Activated CD8-positive, alpha-beta memory T cell treated with anti-CD3 and anti-CD28 coated beads for 36 hours (primary cell): ENCODE measurements at regions not wholly inside any gene's neighbourhood (a gene's known extent, or its start where the extent isn't known, plus 50 kb on each side); places are given as distances from the start of the nearest gene placed in this dataset.
"Not testable (repeated sequence)": the region's sequence is repeated elsewhere in the genome, so short reads cannot be mapped to it uniquely, and the experiment has no call there.

Source experiments
- CTCF ChIA-PET: fragments of 350-600 bp; sonication (Branson Sonifier 250); formaldehyde crosslinking; loops from one replicate; lab custom pipeline; 2021; ENCODE audit warnings: antibody characterized with exemption; lab: Charles Lee
- POLR2A ChIA-PET: fragments of 350-600 bp; sonication (Branson Sonifier 250); formaldehyde crosslinking; loops from one replicate; lab custom pipeline; 2021; ENCODE audit warnings: antibody characterized with exemption; lab: Charles Lee

DNA sequence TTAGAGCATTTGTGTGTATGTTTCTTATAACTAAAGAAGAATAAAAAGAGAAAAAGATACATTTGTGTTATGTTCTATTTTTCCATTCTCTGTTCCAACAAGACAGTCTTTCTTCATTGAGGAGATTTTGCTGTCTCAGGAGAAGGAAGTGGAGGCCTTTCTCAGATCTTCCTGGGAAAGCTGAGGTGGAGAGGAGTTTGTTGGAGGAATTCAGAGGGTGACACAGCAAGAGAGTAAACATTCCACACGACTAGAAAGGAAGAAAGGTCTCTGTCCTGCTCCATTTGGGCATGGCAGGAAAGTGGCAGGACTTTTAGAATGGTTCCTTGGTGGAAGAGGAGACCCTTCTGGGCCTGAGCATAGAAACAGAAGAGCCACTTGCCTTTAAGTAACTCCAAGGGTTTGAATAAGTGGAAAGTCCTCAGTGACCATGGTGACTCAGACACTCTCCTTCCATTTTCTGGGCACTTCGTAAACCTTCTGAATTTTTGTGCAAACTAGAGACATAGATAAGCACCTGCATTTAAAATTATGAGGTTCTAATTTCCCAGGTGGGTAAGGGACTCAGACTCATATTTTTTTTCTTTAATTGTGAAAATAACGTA is 52.3 kb upstream of the COL5A2 start:
- POLR2A ChIA-PET = no interaction called here
- CTCF ChIA-PET = no interaction called here

DNA sequence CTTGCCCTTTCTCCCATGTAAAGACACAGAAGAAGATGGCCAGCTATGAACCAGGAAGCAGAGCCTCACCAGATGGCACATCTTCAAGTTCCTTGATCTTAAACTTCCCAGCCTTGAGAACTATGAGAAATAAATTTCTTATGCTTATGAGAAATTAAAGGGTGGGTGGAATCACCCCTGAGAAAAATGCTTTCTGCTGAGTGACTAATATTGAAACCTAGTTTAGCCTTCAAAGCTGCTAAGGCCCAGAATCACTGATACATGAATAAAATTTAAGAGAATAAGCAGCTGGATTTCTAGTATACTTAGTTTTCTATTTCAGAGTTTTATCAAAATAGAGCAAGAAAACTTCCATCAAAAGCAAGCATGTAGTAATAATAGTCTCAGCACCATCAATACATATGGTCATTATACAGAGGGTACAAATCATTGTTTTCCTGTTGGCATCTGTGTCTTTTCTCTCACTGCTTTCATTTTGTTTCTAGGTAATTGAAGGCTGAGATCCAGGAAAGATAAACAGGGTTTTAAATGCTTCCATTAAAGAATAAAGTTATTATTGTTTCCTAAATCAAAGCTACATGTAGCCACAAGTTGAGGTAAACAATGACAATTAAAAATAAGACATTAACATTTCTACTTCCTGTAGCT is 53.3 kb upstream of the COL5A2 start:
- POLR2A ChIA-PET = no interaction called here

DNA sequence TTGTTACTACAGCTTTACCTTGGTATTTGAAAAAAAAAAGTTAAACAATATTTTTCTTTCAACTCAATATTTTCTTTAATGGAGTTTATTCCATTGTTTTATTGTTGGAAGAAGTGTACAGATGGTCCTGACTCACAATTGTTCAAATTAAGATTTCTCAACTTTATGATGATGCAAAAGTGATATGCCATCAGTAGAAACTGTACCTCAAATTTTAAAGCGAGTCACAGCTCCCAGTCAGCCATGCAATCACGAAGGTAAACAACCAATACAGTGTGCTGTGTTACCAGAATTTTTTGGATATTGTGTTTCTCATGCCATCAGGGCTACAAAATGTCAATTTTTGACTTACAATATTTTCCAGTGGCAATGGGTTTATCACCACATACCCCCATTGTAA is 54.0 kb upstream of the COL5A2 start:
- ChIA-PET CTCF (no interaction called here), POLR2A (no interaction called here)

More for the DNA sequence above, 53.3 kb upstream of the COL5A2 start:
- CTCF ChIA-PET = no interaction called here

DNA sequence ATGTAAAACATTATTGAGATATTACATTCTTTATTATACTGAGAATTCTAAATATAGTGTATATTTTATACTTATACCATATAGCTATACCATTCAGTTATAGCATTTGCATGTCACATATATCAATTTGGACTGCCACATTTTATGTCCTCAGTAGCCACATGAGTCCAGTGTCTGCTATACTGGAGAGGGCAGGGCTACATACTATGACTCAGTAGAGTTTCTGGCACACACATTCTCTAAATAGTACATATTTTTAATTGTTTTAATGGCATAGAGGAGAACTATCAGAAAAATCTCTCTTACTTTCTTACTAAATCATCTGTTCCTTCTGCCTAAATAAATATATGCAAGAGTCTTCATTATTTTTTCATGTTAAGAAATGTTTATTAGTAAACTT is 55.4 kb upstream of the COL5A2 start:
- POLR2A ChIA-PET = no interaction called here
- CTCF ChIA-PET = no interaction called here

DNA sequence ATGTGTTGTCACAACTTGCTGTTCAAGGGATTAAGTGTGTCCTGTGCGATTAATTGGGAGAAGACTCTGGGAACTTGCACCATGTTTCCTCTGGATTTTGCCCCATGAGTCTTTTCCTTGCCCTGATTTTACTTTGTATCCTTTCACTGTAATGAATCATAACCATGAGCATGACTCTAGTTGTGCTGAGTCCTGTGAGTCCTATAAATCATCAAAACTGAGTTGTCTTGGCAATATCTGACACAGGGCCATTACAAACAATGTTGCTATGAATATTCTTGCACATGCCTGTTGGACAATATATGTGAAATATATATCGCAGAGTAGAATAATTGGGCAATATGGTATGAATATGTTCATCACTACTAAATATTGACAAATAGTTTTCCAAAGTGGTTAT is 56.5 kb upstream of the COL5A2 start:
- ChIA-PET POLR2A (no interaction called here), CTCF (no interaction called here)

DNA sequence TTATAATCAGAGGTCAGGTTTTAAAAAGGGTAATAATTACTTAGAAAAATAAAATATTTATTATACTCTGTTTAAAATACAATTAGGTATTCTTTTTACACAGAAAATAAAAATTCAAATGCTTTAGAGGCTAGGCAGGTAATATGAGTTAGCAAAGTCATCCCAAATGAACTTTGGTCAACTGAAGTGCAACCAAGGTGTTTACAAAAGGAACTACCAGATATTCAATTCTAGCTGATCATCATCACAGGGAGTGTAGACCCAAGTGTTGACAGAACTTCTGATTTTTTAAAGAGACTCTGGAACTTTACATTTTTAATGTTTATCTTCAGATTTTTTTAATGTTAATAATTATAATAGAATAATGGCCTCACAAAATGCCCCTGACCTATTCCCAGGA is 59.3 kb upstream of the COL5A2 start:
- ChIA-PET CTCF (no interaction called here), POLR2A (no interaction called here)

DNA sequence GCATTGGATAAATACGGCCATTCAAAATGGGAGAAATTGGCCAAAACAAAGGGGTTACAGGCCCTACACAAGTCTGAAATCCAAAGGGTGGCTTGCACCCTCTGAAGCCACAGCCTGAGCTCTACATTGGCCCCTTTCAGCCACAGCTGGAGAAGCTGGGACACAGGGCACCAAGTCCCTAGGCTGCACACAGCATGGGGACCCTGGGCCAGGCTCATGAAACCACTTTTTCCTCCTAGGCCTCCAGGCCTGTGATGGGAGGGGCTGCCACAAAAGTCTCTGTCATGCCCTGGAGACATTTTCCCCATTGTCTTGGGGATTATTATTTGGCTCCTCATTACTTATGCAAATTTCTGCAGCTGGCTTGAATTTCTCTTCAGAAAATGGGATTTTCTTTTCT is 64.3 kb upstream of the COL5A2 start:
- CTCF ChIA-PET, POLR2A ChIA-PET: not testable (repeated sequence)

DNA sequence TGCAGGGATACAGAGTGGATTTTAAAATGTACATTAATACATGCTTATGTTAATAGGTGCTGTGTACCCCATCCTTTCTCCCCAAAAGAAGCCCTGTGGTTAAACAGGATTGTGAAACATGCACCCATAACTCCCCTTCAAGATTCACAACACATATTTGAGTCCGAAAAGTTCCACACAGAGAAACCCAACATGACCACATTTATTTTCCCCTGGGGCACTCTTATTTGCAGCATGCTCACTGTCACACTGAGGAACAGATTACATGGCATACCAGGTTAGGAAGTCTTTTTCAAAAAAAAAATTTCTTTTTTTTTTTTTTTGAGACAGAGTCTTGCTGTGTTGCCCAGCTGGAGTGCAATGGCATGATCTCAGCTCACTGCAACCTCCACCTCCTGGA is 67.7 kb upstream of the COL5A2 start:
- ChIA-PET CTCF (interaction anchor here (0.7 kb wide), 1 partner anchor 202 kb away, joined by 3 read pairs; no protein-coding TSS in a partner anchor), POLR2A (no interaction called here)

DNA sequence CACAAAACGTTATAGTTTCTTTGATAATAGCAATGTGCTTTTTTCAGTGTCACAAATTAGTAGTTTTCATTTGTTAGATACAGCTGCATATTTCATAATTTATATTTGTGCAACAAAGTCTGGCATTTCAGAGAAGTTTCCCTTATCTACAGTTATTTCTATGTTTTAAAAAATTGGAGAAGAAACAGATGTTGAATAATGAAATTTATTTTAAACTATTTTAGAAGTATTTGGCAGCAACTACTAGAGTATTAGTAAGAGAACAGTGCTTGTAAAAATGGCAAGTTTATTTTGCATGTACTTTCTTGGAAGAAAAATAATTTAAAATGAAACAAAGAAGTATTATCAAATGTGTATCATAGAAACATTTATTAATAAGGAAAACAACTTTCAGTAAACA is 68.6 kb upstream of the COL5A2 start:
- POLR2A ChIA-PET = no interaction called here
- CTCF ChIA-PET = interaction anchor here (0.7 kb wide), 1 partner anchor 202 kb away, joined by 3 read pairs; no protein-coding TSS in a partner anchor

DNA sequence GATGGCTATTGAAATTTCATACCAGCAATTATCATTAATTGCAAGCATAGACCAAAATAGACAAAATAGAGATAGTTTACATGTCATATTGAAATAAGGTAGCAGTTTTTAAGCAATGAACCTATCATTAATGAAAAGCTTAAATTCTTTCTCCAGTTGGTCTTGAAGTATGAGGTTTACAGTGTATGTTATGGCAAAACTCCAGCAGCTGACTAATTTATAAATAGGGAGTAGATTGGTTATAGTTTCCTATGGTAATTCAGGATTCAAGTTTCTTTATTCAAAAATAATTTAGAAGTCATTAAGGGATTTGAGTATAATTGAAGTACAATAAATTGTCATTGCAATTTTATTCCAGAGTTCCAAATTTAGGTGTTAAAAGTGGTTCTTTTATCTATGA is 69.6 kb upstream of the COL5A2 start:
- ChIA-PET POLR2A (no interaction called here), CTCF (no interaction called here)

DNA sequence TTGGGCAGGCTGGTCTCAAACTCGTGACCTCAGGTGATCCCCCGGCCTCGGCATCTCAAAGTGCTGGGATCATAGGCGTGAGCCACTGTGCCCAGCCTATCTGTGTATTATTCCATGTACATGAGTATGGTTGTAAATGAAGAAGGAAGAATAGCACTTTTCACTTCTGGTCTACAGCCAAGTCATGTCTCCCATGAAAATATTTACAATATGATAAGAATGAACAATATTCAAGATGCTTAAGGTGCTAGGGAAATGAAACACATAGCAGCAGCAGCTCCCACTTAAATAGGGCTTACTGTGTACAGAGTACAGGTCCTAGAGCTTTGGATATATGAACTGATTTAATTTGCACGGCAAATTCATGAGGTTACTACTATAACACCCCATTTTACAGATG is 70.3 kb upstream of the COL5A2 start:
- ChIA-PET POLR2A (no interaction called here), CTCF (interaction anchor here (0.6 kb wide), 1 partner anchor 156 kb away, joined by 4 read pairs; no protein-coding TSS in a partner anchor)

DNA sequence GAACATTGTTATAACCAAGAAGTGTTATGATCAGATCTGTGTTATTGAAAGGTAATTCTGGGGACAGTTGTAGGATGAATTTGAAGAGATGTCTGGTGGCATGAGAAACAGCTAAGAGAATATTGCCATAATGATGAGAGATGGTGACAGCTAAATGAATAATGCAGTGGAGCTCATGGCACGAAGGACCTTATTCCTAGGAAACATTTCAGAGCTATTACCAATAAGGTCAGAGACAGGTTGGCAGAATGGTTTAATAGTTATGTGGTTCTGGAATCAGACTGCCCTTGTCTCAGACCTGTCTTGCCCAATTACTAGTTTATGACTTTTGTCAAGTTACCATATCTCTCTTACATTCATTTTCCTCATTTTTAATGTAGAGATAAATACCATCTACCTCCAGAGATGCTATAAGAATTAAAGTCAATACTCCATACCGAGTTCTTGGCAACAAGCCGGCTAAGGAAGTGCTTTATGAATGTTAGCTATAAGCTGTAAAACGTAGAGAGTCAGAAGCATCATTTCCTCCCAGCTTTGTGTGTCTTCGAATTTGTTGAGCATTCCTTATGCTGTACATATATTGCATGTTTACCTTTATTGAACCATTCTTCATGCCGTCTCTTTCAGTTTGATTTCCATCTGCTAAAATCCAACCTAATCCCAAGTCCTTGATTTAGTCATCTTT is 73.6 kb upstream of the COL5A2 start:
- CTCF ChIA-PET = no interaction called here
- POLR2A ChIA-PET = no interaction called here

DNA sequence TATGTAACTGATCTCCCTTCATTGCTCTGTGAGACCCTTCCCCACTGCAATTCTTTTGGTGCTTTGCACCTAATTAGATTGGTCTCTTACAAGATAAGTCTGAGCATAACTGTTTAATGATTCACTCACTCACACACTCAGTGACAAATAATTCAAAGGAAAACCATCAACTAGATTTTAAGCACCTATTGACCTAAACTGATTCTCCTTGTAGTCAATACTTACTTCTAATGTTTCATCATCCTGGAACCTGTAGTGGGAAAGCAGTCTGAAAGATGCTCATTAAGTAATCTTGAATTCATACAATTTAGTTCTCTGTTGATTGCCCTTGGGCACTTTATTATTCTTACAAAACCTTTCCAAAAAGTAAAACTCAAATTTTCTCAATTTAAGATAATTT is 74.3 kb upstream of the COL5A2 start:
- ChIA-PET CTCF (no interaction called here), POLR2A (no interaction called here)

DNA sequence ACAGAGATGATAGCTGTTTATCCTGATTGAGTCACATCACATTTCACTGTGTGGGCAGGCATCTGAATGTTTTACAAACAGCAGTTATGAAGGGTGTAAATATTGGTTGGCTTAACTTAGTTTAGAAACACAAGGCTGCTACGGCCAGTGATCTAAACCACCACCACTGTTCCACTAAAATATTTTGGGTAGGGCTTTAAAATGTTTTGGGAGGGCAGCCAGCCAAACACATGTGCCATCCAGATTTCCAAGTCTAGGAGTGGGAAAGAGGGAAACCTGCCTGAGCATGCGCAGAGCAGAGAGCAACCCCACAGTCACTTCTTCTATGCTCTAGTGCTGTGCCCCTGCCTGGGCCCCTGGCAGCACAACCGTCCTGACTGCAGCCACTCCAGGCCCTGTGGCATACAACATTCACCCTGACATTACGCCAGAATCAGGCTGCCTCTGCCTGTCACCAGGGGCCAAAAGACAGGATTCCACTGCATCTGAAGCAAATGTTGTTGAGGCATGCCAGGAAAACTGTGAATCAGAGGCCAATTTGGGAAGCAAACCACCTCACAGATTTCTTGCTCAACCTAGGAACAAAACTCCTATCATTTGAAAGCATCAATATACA is 74.8 kb upstream of the COL5A2 start:
- ChIA-PET CTCF (no interaction called here), POLR2A (no interaction called here)

DNA sequence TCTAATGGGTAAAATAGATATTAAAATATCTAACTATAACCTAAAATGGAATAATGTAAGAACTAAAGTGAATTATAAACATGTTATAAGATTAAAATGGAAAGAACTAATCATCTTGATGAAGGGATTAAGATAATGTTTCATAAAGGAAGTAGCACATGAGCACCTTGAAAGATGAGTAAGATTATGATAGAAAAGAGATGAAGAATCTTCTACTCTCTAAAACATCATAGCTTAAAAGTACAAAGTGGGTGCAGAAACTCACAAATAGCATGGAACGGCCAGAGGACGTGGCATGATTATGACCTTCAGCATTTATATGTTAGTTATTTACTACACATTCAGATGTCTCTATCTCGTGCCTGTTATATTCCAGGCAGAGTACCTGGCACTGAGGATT is 76.2 kb upstream of the COL5A2 start:
- ChIA-PET POLR2A (no interaction called here), CTCF (no interaction called here)

DNA sequence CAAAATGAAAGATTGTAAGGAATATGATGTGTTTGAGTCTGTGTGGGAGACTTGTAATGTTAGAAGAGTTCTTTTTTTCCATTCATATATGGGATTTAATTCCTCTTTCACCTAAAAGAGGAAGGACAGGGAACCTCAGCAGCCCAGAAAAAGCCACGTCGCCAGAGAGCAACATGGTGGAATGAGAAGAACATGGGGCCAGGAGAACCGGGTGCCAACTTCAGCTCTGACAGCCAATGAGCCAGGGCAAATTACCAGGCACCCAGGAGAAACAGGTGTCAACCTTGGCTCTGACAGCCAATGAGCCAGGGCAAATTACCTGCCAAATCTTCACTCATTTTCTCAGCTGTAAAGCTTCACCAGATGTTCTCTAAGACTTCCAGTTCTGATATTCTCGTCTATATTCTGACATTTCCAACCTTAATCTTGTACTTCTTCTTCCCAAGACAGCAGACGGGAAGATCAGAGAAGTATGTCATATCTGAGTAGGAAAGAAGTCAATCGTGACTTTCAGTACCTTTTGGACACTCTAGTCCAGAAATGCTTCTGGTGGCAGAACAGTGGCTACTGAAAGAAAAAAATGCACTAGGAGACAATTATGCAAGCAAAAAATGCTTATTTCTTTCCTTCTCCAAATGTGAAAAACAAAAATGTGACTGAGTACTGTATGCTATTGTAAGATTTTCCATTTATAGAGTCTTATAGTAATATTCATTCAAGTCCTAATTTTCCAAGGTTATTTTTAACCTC is 79.2 kb upstream of the COL5A2 start:
- POLR2A ChIA-PET = no interaction called here
- CTCF ChIA-PET = no interaction called here

DNA sequence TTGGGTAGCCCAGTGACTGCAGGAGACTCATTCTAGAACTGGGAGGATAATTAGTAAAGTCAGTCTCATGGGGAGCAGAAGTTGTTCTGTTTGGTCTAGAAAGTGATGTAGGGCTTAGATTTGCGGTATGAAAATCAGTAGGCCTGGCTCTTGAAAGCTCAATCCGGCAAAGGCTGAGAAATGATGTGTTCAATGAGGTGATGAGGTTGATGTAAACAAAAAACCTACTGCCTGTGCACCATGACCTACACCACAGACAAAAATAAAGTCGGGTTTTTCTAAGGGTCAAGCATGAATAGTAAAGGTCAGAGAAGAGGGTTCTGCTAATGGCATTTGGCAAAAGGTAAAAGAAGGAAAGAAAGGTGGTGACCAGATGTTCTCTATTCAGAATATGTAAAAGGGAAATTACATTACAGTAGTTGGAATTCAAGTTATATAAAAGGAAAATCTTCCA is 80.8 kb upstream of the COL5A2 start:
- CTCF ChIA-PET = no interaction called here
- POLR2A ChIA-PET = no interaction called here

DNA sequence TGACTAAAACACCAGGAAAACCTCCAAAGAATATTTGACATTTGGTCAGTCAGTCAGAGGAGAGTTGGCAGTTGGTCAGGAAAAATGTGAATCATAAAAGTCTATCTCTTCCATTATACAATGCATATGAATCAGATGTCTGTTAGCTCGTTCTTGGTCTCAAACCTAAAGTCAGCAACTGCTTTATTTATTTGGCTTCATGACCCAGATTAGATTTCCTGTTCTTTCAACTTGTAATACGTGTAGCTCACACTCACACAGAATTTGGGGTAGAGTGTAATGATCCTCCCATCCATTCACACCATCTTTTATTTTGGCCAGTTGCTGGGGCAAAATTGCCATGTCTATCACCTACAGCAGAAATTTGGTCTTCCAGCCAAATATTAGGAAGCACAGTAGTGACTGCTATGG is 81.9 kb upstream of the COL5A2 start:
- ChIA-PET CTCF (no interaction called here), POLR2A (no interaction called here)

DNA sequence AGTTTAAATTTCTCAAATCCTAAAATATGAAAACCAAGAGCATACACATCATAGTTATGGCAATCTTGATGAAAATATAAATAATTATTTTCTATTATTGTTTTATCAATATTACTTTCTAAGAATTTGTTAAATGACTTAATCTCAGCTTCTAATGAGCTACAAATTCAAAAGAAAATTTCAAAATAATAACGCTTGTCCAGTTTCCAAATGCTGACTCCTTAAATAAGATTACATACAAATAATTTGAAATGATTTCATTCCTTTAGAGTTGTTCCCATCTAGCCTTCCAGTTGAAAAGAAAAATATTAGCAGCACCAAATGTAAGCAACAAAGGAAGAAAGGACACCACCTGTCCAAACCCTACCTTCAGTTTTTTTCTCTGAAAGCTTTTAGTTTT is 82.4 kb upstream of the COL5A2 start:
- CTCF ChIA-PET = no interaction called here
- POLR2A ChIA-PET = no interaction called here
